Germinal center (tissue), 1 donor: ENCODE measurements at regions not wholly inside any gene's neighbourhood (a gene's known extent, or its start where the extent isn't known, plus 50 kb on each side); places are given as distances from the start of the nearest gene placed in this dataset.

ENCODE experiments used
- DNase-seq: peaks from one replicate; pipeline ENCODE4 v3.0.0; 2012; ENCODE audit warnings: mixed read lengths, low spot score

GRCh38 chr6:133583907-133584427, 304.9 kb upstream of the TCF21 start:
- no peak for DNase-seq

- no peak for DNase-seq
These were observed 304.1 kb upstream of the TCF21 start for GRCh38 chr6:133584823-133585222.

- DNase-seq = no peak
These were observed 302.9 kb upstream of the TCF21 start for GRCh38 chr6:133585978-133586377.

- DNase-seq = no peak
These were observed 301.3 kb upstream of the TCF21 start for GRCh38 chr6:133587546-133588160.

GRCh38 chr6:133590196-133590595, 298.7 kb upstream of the TCF21 start:
- no peak for DNase-seq

GRCh38 chr6:133590814-133591213, 298.1 kb upstream of the TCF21 start:
- DNase-seq = no peak

GRCh38 chr6:133591275-133591674, 297.6 kb upstream of the TCF21 start:
- DNase-seq = no peak

- DNase-seq = no peak
These were observed 294.2 kb upstream of the TCF21 start for GRCh38 chr6:133594652-133595110.

- DNase-seq = no peak
These were observed 293.7 kb upstream of the TCF21 start for GRCh38 chr6:133595111-133595761.

- DNase-seq = no peak
These were observed 282.1 kb upstream of the TCF21 start for GRCh38 chr6:133606852-133607251.

GRCh38 chr6:133608620-133609019, 280.3 kb upstream of the TCF21 start:
- DNase-seq = no peak

- no peak for DNase-seq
These were observed 279.3 kb upstream of the TCF21 start for GRCh38 chr6:133609415-133610226.

GRCh38 chr6:133610227-133610840, 278.6 kb upstream of the TCF21 start:
- DNase-seq = no peak

GRCh38 chr6:133610971-133611370, 277.9 kb upstream of the TCF21 start:
- DNase-seq = no peak

- no peak for DNase-seq
These were observed 276.5 kb upstream of the TCF21 start for GRCh38 chr6:133612459-133612858.

GRCh38 chr6:133613211-133613610, 275.7 kb upstream of the TCF21 start:
- no peak for DNase-seq

- no peak for DNase-seq
These were observed 267.2 kb upstream of the TCF21 start for GRCh38 chr6:133621751-133622150.

- DNase-seq = no peak
These were observed 265.8 kb upstream of the TCF21 start for GRCh38 chr6:133623065-133623464.

GRCh38 chr6:133623621-133624020, 265.3 kb upstream of the TCF21 start:
- DNase-seq = no peak

GRCh38 chr6:133626096-133626666, 262.7 kb upstream of the TCF21 start:
- no peak for DNase-seq

- DNase-seq = no peak
These were observed 258.9 kb upstream of the TCF21 start for GRCh38 chr6:133629970-133630369.

GRCh38 chr6:133630651-133631050, 258.3 kb upstream of the TCF21 start:
- no peak for DNase-seq
